Endothelial cell of umbilical vein (primary cell): ENCODE measurements at regions not wholly inside any gene's neighbourhood (a gene's known extent, or its start where the extent isn't known, plus 50 kb on each side); places are given as distances from the start of the nearest gene placed in this dataset.

Experiments used
- FOS ChIP-seq: IDR thresholded peaks from 2 replicates; pipeline ENCODE4 v1.6.1; 2011; ENCODE audit warnings: mild to moderate bottlenecking, low read length, moderate library complexity, borderline replicate concordance; ENCODE audit not compliant: insufficient read depth
- JUN ChIP-seq: IDR thresholded peaks from 2 replicates; pipeline ENCODE4 v1.6.1; 2011; ENCODE audit warnings: borderline replicate concordance, low read depth; ENCODE audit not compliant: insufficient read length, insufficient read depth
- POLR2A ChIP-seq: IDR thresholded peaks from 2 replicates; pipeline ENCODE4 v1.6.1; 2012; ENCODE audit warnings: low read depth, mild to moderate bottlenecking, control low read depth, low read length
- TF ChIP-seq, protein P1 (sequence below), 2 donors: IDR thresholded peaks; 1 replicate in 1 of 2; 2 replicates in 1 of 2; pipeline ENCODE4 v1.5.1; 2011; ENCODE audit warnings: low read length in 2 of 2, mild to moderate bottlenecking in 2 of 2, moderate library complexity in 2 of 2, control low read depth in 1 of 2, inconsistent platforms in 1 of 2, low read depth in 1 of 2; ENCODE audit not compliant: insufficient read depth in 1 of 2; ENCODE audit errors: extremely low read depth in 1 of 2
- TF ChIP-seq, protein P2 (sequence below): IDR thresholded peaks from 2 replicates; pipeline ENCODE4 v1.6.1; 2011; ENCODE audit not compliant: insufficient read depth, insufficient read length

DNA sequence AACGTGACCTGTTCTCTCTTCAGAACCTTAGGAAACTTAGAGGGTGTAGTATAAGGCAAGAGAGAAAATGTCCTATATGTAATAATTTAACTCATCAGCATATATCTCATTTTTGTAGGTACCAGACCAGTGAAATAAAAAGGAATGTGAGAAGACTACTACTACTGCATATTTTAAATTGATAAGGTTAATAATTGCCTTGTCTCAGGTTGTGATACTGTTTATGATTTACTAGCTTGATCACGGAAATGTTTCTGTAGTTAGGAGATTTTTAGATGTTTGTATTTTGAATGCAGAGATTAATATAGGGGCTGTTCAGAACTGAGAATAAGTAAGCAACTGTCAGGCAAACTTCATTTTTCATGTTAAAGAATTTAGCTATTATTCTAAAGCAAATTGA, 1563.4 kb downstream of the C4orf33 start:
- TF ChIP-seq, protein P1, sequence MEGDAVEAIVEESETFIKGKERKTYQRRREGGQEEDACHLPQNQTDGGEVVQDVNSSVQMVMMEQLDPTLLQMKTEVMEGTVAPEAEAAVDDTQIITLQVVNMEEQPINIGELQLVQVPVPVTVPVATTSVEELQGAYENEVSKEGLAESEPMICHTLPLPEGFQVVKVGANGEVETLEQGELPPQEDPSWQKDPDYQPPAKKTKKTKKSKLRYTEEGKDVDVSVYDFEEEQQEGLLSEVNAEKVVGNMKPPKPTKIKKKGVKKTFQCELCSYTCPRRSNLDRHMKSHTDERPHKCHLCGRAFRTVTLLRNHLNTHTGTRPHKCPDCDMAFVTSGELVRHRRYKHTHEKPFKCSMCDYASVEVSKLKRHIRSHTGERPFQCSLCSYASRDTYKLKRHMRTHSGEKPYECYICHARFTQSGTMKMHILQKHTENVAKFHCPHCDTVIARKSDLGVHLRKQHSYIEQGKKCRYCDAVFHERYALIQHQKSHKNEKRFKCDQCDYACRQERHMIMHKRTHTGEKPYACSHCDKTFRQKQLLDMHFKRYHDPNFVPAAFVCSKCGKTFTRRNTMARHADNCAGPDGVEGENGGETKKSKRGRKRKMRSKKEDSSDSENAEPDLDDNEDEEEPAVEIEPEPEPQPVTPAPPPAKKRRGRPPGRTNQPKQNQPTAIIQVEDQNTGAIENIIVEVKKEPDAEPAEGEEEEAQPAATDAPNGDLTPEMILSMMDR (IDR thresholded peaks at IDR 0.05; ENCODE audit: extremely low read depth in 1 of 2, insufficient read depth in 1 of 2, low read depth in 1 of 2, low read length in 2 of 2): no peak
- TF ChIP-seq, protein P2, sequence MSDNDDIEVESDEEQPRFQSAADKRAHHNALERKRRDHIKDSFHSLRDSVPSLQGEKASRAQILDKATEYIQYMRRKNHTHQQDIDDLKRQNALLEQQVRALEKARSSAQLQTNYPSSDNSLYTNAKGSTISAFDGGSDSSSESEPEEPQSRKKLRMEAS: no peak
- TF ChIP-seq POLR2A (no peak), JUN (no peak), FOS (no peak)
